ENCODE measurements at regions not wholly inside any gene's neighbourhood (a gene's known extent, or its start where the extent isn't known, plus 50 kb on each side); places are given as distances from the start of the nearest gene placed in this dataset.

DNA sequence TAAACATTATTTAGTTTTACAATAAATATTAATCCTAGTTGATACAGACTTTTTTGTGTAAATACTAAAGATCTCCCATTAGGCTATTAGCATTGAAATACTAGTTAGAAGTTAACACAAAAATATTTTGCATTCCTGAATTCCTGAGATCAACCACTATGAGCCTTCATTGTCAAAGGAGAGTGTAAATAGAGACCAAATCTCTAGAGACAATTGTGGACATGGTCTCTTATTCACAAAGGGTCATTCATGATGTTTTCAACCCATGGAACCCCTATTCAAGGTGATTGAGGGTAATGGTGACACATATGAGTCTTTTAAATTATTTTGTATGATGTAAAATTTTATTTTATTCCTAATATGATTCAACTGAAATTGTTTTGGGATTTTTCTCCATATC lies 1454.8 kb upstream of the LRRTM3 start:
- no peak for DNase-seq
- TF ChIP-seq EZH2 (optimal IDR thresholded peaks at IDR 0.05; ENCODE audit: low read depth, low read length): no peak
- Histone ChIP-seq H3F3A (ENCODE audit: insufficient read depth, low read length) (no peaks in the 10 kb centered on the region), H2AFZ (ENCODE audit: low read length) (no peak overlapping the region), H3K4me1 (ENCODE audit: low read length) (no peaks in the 10 kb centered on the region), H3K27ac (ENCODE audit: low read length) (no peak overlapping the region), H3K4me3 (ENCODE audit: low read length) (no peak overlapping the region), H3K4me2 (ENCODE audit: low read depth, low read length) (no peak overlapping the region), H3K9me3 (replicated peaks; ENCODE audit: insufficient read depth, low read length) (no peaks in the 10 kb centered on the region), H3K9me2 (replicated peaks; ENCODE audit: insufficient read depth, low read length) (no peaks in the 10 kb centered on the region), H4K20me1 (ENCODE audit: insufficient read depth, low read length) (no peaks in the 10 kb centered on the region), H3K27me3 (replicated peaks; ENCODE audit: insufficient read depth, low read length) (no peaks in the 10 kb centered on the region), H3K36me3 (replicated peaks; ENCODE audit: insufficient read depth, low read length) (no peaks in the 10 kb centered on the region), H3K9ac (ENCODE audit: low read length) (no peak overlapping the region), H3K79me2 (ENCODE audit: low read length) (no peaks in the 10 kb centered on the region)

DNA sequence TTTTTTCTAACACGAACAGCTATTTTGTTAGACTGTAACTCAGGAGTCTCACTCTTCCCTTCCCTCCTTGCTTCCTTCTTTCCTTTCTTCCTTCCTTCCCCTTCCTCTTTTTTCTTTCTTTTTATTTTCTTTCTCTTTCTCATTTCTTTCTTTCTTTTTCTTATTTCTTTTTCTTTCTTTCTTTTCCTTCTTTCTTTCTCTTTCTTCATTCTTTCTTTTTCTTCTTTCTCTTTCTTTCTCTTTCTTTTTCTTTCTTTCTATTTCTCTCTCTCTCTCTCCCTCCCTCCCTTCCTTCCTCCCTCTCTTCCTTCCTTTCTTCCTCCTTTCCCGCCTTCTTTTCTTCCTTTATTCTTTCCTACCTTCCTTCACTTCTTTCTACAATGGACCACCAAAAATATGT lies 1443.0 kb upstream of the LRRTM3 start:
- TF ChIP-seq, protein P1, sequence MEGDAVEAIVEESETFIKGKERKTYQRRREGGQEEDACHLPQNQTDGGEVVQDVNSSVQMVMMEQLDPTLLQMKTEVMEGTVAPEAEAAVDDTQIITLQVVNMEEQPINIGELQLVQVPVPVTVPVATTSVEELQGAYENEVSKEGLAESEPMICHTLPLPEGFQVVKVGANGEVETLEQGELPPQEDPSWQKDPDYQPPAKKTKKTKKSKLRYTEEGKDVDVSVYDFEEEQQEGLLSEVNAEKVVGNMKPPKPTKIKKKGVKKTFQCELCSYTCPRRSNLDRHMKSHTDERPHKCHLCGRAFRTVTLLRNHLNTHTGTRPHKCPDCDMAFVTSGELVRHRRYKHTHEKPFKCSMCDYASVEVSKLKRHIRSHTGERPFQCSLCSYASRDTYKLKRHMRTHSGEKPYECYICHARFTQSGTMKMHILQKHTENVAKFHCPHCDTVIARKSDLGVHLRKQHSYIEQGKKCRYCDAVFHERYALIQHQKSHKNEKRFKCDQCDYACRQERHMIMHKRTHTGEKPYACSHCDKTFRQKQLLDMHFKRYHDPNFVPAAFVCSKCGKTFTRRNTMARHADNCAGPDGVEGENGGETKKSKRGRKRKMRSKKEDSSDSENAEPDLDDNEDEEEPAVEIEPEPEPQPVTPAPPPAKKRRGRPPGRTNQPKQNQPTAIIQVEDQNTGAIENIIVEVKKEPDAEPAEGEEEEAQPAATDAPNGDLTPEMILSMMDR (IDR thresholded peaks at IDR 0.05; ENCODE audit: low read length): no peak
- TF ChIP-seq EZH2 (optimal IDR thresholded peaks at IDR 0.05; ENCODE audit: low read depth, low read length) (no peak), EZH2phosphoT487 (IDR thresholded peaks at IDR 0.05; ENCODE audit: low read length) (no peak)
- Histone ChIP-seq H4K20me1 (ENCODE audit: insufficient read depth, low read length) (no peaks in the 10 kb centered on the region), H3K27ac (ENCODE audit: low read length) (no peak overlapping the region), H3K27me3 (replicated peaks; ENCODE audit: insufficient read depth, low read length) (no peaks in the 10 kb centered on the region), H3K36me3 (replicated peaks; ENCODE audit: insufficient read depth, low read length) (no peaks in the 10 kb centered on the region), H3K4me3 (ENCODE audit: low read length) (no peak overlapping the region), H3F3A (ENCODE audit: insufficient read depth, low read length) (no peaks in the 10 kb centered on the region), H3K79me2 (ENCODE audit: low read length) (no peaks in the 10 kb centered on the region), H3K9me2 (replicated peaks; ENCODE audit: insufficient read depth, low read length) (no peaks in the 10 kb centered on the region), H3K4me1 (ENCODE audit: low read length) (no peaks in the 10 kb centered on the region), H3K9ac (ENCODE audit: low read length) (no peak overlapping the region), H3K4me2 (ENCODE audit: low read depth, low read length) (no peak overlapping the region), H2AFZ (ENCODE audit: low read length) (no peak overlapping the region), H3K9me3 (replicated peaks; ENCODE audit: insufficient read depth, low read length) (no peaks in the 10 kb centered on the region)
- DNase-seq: no peak

DNA sequence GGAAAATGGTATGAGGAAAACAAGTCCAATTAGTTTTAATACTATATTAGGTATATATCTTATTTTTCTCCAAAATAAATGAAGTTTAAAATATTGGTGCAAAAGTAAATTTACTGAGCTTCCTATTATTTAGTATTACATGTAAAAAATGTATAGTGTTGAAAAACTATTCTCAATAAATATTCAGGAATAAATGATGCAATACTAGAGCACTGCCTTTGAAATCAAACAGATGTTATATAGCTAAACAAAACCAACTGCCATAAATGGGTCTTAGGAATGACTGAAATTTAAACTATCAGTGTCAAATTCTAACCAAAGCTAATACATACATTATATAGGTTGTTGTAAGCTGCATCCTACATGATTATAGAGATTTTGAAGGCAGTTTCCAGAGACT lies 1434.0 kb upstream of the LRRTM3 start:
- no peaks in the 10 kb centered on the region for H3K79me2 ChIP-seq (ENCODE audit: low read length)
- no peaks in the 10 kb centered on the region for H3K36me3 ChIP-seq (replicated peaks; ENCODE audit: insufficient read depth, low read length)
- TF ChIP-seq, protein P1 (IDR thresholded peaks at IDR 0.05; ENCODE audit: low read length): no peak
- TF ChIP-seq EZH2phosphoT487 (IDR thresholded peaks at IDR 0.05; ENCODE audit: low read length) (no peak), EZH2 (optimal IDR thresholded peaks at IDR 0.05; ENCODE audit: low read depth, low read length) (no peak)
- no peak overlapping the region for H3K27ac ChIP-seq (ENCODE audit: low read length)
- H3K9me3 ChIP-seq (replicated peaks; ENCODE audit: insufficient read depth, low read length): no peaks in the 10 kb centered on the region
- no peaks in the 10 kb centered on the region for H3F3A ChIP-seq (ENCODE audit: insufficient read depth, low read length)
- DNase-seq: no peak
- H4K20me1 ChIP-seq (ENCODE audit: insufficient read depth, low read length): no peaks in the 10 kb centered on the region
- H2AFZ ChIP-seq (ENCODE audit: low read length): no peak overlapping the region
- H3K9ac ChIP-seq (ENCODE audit: low read length): no peak overlapping the region
- no peaks in the 10 kb centered on the region for H3K9me2 ChIP-seq (replicated peaks; ENCODE audit: insufficient read depth, low read length)
- H3K4me1 ChIP-seq (ENCODE audit: low read length): no peaks in the 10 kb centered on the region
- H3K27me3 ChIP-seq (replicated peaks; ENCODE audit: insufficient read depth, low read length): no peaks in the 10 kb centered on the region
- H3K4me2 ChIP-seq (ENCODE audit: low read depth, low read length): no peak overlapping the region
- no peak overlapping the region for H3K4me3 ChIP-seq (ENCODE audit: low read length)

DNA sequence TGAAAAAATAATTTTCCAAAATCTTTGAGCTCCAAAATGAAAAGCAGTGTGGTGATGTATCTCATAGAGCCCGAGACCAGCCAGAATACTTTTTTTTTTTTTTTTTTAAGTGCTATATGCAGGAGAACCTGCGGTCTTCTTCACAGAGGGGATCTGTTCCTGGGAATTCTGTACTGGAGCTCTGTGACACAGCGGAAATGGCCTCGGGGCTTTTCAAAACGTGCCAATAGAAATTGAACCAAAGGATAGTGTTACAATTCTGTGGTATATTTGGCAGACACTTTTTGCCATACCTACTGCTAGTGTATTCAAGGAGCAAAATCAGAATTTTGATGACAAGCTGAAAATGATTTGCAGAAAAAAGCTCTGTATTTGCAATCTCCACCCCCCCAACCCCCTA lies 1429.3 kb upstream of the LRRTM3 start:
- no peaks in the 10 kb centered on the region for H3K36me3 ChIP-seq (replicated peaks; ENCODE audit: insufficient read depth, low read length)
- no peaks in the 10 kb centered on the region for H3K9me3 ChIP-seq (replicated peaks; ENCODE audit: insufficient read depth, low read length)
- H3K27me3 ChIP-seq (replicated peaks; ENCODE audit: insufficient read depth, low read length): no peaks in the 10 kb centered on the region
- peaks cover 8% of the 10 kb centered on the region; the same call in 1 of the 2 replicates for H3F3A ChIP-seq (ENCODE audit: insufficient read depth, low read length)
- no peaks in the 10 kb centered on the region for H4K20me1 ChIP-seq (ENCODE audit: insufficient read depth, low read length)
- H2AFZ ChIP-seq (ENCODE audit: low read length): no peak overlapping the region
- no peak overlapping the region for H3K4me3 ChIP-seq (ENCODE audit: low read length)
- DNase-seq: no peak
- no peak overlapping the region for H3K4me2 ChIP-seq (ENCODE audit: low read depth, low read length)
- no peak overlapping the region for H3K9ac ChIP-seq (ENCODE audit: low read length)
- no peaks in the 10 kb centered on the region for H3K79me2 ChIP-seq (ENCODE audit: low read length)
- no peaks in the 10 kb centered on the region for H3K9me2 ChIP-seq (replicated peaks; ENCODE audit: insufficient read depth, low read length)
- H3K4me1 ChIP-seq (ENCODE audit: low read length): peaks cover 9% of the 10 kb centered on the region
- H3K27ac ChIP-seq (ENCODE audit: low read length): no peak overlapping the region
- no peak for TF ChIP-seq EZH2 (optimal IDR thresholded peaks at IDR 0.05; ENCODE audit: low read depth, low read length)
- TF ChIP-seq, protein P1 (IDR thresholded peaks at IDR 0.05; ENCODE audit: low read length): no peak

Measured in MM.1S (cell line).